Right lobe of liver (tissue), 4 donors: ENCODE measurements at regions not wholly inside any gene's neighbourhood (a gene's known extent, or its start where the extent isn't known, plus 50 kb on each side); places are given as distances from the start of the nearest gene placed in this dataset.

Experiments used
- POLR2A ChIP-seq: fragments of 450-650 bp; IDR thresholded peaks from one replicate; pipeline ENCODE4 v1.6.1; 2017; ENCODE audit warnings: antibody characterized with exemption, mild to moderate bottlenecking
- TF ChIP-seq, protein P1 (sequence below), 4 donors: fragments of 200-600 bp in 3 of 4; fragments of 450-650 bp in 1 of 4; IDR thresholded peaks; one replicate each; pipeline versions ENCODE4 v1.5.1 to v1.8.0; 2016 to 2022; ENCODE audit warnings: antibody characterized with exemption in 4 of 4, mild to moderate bottlenecking in 2 of 4
- donor health status: DM: no; HTN: no; CAD: no.
- donor health status: DM: no; HTN: no; CAD: no.
- donor health status: DM: no; HTN: yes; CAD: no.

DNA sequence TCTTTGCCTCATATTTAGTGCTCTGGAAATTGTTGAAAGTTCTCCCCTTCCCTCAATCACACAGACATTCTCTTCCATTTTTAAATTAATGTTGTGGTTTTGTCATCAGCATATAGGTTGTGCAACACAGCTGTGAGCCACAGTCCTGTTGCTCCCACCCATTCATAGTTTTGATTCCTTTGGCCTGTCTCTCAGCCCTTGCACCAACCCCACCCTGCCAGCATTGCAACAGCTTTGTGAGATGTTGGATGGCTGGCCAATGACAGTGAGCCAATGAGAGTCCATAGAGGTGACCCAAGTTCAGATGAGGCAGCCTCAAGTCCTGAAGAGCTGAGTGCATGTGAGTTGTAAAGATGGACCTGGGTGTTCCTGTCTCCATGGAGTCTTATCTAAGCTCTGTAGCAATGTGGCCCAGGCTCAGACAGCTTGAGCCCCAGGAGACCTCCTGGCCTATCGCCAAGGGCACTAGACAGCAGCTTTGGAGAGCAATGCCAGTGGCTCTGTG, 775.5 kb downstream of the RNF144A start:
- TF ChIP-seq, protein P1, sequence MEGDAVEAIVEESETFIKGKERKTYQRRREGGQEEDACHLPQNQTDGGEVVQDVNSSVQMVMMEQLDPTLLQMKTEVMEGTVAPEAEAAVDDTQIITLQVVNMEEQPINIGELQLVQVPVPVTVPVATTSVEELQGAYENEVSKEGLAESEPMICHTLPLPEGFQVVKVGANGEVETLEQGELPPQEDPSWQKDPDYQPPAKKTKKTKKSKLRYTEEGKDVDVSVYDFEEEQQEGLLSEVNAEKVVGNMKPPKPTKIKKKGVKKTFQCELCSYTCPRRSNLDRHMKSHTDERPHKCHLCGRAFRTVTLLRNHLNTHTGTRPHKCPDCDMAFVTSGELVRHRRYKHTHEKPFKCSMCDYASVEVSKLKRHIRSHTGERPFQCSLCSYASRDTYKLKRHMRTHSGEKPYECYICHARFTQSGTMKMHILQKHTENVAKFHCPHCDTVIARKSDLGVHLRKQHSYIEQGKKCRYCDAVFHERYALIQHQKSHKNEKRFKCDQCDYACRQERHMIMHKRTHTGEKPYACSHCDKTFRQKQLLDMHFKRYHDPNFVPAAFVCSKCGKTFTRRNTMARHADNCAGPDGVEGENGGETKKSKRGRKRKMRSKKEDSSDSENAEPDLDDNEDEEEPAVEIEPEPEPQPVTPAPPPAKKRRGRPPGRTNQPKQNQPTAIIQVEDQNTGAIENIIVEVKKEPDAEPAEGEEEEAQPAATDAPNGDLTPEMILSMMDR (IDR thresholded peaks at IDR 0.05) = no peak
- no peak for TF ChIP-seq POLR2A
